HG03565 (cell line): ENCODE measurements at regions not wholly inside any gene's neighbourhood (a gene's known extent, or its start where the extent isn't known, plus 50 kb on each side); places are given as distances from the start of the nearest gene placed in this dataset.

ENCODE experiments used
- ATAC-seq: cut with Tn5 transposase; IDR thresholded peaks from one replicate; pipeline ENCODE4 v1.9.1; 2021; ENCODE audit warnings: mild to moderate bottlenecking, moderate library complexity; ENCODE audit not compliant: unreplicated experiment

DNA sequence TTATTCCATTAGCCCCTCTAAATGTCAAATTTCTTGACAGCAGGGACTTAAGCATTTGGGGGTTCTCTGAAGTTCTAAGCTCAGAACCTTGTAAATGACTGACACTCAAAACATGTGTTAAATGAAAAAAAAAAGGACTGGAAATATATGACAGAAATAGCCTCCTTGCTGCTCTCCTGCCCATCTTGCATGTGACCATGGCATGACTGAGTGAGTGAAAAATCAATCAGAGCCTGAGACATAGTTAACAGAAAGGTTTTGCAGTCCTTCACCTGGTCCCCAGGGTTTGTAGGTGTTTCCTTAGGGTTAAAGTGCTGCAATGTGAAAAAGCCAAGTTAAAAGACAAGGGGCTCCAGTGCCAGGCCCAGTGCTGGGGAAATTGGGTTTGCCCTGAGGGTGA, 168.1 kb downstream of the ZBTB18 start:
- no peak for ATAC-seq

DNA sequence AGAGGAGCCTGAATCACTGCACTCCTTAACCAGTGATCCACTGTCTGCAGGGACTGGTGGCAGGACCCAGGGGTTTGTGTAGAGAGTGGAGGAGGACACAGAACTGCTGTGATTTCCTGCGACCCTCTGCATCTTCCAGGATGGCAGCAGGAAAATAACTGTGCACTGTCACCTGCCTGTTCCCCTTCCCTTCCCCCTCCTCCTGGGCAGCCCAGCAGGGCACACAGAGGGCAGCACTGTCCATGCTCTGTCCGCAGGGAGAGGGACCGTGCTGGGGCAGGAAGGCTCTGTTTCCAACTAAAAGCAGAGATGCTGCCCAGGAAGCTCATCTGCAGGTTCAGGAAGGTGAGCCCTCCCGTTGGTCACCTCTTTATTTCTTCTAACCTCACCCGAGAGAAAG, 168.7 kb downstream of the ZBTB18 start:
- ATAC-seq, result no peak

DNA sequence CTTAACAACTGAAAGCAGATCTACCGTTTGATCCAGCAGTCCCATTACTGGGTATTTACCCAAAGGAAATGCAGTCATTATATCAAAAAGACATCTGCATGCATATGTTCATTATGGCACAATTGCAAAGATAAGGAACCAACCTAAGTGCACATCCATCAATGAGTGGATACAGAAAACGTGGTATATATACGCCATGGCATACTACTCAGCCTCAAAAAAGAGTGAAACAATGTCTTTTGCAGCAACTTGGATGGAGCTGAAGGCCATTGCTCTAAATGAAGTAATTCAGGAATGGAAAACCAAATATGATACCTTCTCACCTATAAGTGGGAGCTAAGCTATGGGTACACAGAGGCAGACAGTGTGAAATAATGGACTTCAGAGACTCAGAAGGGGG, 169.3 kb downstream of the ZBTB18 start:
- no peak for ATAC-seq

DNA sequence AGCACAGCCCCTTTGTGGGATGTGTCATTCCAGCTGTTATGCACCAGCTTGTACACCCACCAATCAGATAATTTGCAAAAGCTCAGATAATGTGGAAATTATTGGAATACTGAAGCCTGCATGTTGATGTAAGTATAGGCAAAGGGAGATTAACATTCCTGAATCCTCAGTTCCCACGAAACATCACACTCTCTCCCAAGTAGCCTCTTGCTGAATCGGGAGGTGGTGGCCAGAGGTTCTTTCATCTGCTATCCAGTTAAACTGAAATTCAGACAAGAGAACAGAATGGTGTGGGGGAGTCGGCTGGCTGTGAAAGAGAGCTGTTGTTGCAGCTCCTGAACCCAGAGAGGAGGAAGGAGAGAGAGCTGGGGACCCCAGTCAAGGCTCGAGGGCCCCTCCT, 170.9 kb downstream of the ZBTB18 start:
- ATAC-seq, result no peak

DNA sequence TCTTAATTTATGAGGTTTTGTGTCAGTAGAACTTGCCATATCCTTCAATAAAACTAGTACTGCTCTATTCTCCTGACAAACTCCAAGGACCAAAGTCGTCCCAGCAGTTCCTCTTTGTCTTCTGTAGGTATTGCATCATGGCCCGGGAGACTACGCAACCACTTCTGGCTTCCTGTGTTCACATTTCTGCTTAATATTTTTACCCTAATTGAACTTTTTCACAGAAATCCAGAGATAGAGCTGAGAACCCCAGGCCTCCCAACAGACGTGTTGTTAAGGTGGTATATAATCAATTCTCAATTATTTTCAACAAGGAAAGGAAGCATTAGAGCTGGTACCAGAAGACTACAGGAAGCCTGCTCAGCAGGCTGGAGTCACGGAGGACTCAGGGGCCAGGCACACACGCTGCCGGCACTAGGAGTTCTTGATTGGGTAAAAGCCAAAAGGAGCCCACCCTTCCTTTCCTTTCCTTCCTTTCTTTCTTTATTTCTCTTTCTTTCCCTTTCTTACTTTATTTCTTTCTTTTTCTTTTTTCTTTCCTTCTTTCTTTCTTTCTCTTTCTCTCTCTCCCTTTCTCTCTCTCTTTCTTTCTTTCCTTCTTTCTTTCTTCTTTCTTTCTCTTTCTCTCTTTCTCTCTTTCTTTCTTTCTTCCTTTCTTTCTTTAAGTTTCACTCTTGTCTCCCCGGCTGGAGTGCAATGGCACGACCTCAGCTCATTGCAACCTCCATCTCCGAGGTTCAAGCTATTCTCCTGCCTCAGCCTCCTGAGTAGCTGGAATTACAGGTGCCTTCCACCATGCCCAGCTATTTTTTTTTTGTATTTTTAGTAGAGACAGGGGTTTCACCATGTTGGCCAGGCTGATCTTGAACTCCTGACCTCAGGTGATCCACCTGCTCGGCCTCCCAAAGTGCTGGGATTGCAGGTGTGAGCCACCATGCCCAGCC, 173.7 kb downstream of the ZBTB18 start:
- no peak for ATAC-seq

DNA sequence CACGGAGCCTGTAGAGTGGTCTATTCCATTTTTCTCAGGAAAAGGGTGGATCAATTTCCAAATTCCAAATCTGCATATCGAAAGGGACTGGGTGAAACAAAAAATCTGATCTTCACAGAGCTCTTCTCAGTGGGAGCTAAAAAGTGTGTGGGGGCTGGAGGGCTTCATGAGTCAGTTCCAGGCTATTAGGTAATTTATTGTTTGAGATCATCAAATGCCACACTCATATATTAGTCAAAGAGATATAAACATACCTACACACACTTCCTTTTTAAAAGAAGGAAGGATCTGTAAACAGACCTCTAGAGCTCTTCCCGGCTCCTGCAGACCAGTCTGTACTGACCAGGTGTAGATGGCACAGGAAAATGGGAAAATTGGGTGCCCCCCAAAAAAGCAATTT, 175.4 kb downstream of the ZBTB18 start:
- ATAC-seq, result no peak

DNA sequence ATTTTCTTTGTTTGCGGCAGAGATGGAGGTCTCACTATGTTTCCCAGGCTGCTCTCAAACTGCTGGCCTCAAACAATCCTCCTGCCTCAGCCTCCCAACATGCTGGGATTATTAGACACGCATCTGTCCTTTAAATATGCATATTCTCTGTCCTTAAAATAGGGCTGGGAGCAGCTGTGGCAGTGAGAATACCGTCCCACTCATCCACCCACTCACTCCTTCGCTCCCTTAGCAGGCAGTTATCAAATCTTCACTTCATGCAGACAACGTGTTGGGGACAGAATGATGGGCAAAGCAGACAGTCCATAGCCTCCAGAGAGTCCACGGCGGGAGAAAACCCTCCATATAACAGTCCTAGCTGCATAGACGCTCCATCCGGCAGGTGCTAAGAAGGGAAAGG, 179.4 kb downstream of the ZBTB18 start:
- ATAC-seq, result no peak

DNA sequence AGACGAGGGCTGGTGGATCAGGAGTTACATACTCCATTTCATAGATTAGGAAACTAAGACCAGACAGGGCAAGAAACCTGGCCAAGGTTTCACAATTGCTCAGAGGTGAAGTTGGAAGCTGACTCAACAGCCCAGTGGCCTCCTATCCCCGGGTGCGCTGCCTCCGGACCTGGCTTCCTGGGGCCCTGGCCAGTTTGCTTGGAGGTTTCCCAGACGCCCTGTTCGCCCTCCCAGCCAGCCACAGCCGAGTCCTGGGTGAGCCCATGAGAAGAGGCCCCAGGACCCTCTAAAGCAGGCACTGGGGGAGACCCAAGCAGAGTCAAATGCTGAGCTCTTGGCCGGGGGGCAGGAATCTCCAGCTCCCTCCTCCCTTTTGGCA, 180.1 kb downstream of the ZBTB18 start:
- no peak for ATAC-seq

DNA sequence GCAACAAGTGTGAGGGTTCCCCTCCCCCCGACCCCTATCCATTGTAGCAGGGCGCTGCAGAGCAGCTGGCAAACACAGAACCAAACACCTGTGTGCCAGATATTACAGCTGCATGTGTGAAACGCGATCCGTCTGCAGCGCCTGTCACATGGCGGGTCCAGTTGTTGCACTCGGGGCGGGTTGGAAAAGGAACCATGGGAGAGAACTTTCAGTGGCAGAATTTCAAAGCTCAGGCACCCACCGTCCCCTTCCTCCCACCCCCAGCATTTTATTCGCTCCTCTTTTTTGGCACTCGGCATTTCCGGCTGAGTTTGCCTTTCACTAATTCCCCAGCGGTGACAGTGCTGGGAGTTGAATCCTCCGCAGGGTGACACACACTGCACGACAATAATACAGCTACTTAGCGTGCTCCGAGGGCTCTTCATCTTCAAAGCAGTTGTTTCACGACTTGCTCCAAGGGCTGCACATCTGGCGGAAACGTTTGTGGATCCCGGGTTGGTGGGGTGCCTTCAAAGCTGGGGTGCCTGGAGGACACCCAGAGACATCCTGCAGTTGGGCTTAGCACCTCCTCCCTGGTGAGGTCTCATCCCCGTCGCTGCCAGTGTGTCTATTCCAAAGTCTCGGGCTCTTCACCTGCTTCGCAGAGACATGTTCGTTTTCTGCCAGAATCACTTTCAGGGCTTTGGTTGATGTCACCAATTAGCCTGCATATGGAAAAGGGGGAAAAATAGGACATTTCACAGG, 180.7 kb downstream of the ZBTB18 start:
- no peak for ATAC-seq

DNA sequence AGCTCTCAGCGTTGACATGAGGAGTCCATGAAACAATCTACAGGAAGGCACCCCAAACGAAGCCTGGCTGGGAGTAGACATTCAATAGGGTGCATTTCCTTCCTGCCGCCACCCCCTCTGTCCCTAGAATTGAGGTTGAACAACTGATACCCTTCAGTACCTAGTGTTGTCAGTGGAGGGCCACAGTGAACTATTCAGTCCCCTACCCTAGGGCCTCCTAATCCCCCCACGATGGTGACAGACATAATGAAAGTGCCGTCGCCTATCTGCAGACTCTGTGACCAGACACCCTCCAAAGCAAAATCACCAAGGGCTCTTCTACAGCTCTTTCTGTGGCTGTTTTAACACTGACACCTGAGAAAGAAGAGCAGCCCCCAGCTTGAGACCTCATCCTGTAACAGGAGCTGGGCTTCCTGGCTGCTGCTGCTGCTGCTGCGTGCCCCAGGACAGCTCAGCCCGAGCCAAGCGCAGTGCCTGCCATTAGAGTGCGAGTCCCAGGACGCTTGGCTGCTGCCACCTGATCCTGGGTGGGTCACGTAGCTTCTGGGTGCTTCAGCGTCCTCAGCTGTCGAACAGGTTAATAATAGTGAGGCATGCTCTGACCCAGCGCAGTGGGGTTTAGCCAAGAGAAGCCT, 183.0 kb downstream of the ZBTB18 start:
- ATAC-seq, result no peak

DNA sequence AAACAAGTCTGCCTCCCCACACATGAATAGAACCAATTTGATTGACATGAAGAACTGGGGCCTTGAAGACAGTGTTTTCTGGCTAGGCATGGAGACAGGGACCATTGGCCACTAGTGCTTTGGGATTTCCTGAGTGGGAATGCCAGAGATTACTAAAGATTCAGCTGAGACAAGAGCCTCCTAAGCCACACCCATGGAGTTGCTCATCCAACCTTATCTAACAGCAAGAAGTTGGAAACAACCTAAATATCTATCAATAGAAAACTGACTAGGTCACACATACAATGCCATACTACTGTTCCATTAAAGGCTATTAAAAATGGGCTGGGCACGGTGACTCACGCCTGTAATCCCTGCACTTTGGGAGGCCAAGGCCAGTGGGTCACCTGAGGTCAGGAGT, 184.1 kb downstream of the ZBTB18 start:
- ATAC-seq, result no peak

DNA sequence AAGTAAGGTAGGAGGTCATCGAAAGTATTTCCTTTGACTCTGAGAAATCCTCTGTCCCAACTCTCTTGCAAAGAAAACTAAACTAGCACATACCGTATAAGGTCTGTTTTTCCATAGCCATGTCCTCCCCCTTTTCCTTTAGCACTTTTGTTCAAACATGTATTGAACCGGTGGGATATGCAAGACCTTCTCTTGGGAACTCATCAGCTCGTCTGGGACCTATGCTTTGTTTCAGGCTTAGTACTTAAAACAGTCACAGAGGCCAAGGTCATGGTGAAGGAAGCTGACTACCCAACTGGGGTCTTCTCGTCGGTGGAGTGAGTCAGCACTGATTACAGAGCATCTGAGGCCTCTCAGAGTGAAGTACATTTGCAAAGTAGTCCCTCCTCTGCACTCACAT, 185.0 kb downstream of the ZBTB18 start:
- ATAC-seq, result no peak

DNA sequence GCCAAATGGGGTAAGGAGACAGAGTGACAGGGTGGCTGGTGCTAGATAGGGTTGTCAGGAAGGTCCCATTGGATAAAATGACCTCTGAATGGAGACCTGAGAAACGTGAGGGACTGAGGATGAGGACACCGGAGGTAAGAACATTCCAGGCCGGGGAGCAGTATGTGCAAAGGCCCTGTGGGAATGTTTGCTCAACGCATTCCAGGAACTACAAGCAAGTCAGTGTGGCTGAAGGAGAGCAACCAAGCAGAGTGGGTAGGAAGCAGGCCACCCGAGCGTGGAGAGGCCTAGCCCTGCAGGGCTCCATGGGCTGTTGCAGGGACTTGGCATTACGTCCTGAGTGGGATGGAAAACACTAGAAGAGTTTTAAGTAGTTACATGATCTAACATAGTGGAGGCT, 185.6 kb downstream of the ZBTB18 start:
- ATAC-seq, result no peak

DNA sequence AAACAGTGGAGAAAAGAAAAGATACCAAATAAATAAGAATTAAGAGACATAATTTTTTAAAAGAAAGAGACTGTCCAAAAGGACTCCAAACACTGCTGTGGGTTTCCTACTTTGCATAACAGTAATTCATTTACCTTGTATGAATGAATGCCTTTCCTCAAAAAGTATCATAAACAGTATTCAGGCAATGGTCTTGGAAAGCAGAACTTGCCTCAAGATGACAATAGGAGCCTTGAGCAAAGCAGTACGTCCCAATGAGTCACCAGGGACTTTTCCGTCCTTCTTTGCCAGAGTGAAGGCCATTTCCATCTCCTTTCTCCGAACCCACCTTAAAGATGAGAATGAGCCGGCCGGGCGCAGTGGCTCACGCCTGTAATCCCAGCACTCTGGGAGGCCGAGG, 186.4 kb downstream of the ZBTB18 start:
- no peak for ATAC-seq

DNA sequence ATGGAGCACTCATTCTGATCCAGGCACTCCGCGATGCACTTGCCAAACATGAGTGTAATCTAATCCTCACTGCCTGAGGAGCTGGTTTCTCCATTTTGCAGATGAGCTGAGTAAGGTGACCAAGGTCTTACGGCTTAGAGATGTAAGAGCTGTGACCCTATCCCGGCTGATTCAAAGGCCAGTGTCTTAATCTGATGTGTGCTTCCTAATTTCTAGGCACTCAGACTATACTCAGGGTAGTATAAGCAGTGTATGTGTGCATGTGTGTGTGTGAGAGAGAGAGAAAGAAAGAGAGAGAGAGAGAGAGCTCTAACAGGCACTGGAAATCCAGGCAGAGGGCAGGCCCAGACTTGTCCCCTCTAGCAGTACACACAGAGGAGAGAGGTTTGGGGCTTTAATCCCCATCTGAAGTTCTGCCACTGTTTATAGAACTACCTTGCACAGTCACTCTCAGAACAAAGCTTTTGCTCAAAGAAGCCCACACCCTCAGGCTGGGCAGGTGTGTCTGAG, 188.2 kb downstream of the ZBTB18 start:
- ATAC-seq, result no peak

DNA sequence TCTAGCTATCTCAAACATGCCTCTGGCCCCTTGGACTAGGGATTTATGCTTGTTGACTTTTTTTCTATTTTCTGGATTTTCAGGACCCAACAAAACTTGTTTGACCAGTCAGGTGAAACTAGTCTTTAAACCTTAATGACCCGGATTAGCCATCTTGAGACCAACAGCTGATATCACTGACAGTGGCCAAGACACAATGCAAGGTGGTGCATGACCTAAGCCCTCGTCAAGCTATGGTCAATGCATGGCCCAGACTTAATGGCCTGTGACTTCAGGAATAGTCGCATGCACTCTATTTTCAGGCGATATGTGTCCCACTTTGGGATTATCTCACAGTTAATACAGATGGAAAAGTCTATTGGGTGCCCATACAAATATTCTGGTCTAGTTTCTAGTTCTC, 190.4 kb downstream of the ZBTB18 start:
- ATAC-seq, result no peak

DNA sequence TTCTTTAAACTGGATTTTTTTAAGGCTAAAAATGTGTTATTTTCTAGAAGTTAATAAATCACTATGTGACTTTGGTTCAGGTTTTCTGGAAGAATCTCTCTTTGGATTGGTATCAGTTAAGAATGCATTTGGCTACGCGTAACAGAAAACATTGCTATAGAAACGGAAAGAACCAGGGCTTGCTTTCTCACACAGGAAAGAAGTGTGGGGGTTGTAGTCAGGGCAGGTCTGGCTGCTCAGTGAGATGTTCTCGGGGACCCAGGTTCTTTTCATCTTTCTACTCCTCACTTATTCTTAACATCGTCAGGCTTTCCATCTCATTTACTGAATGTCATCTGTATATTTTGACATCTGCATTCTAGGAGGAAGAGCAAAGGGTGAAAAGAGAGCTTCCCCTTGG, 191.4 kb downstream of the ZBTB18 start:
- ATAC-seq, result no peak

DNA sequence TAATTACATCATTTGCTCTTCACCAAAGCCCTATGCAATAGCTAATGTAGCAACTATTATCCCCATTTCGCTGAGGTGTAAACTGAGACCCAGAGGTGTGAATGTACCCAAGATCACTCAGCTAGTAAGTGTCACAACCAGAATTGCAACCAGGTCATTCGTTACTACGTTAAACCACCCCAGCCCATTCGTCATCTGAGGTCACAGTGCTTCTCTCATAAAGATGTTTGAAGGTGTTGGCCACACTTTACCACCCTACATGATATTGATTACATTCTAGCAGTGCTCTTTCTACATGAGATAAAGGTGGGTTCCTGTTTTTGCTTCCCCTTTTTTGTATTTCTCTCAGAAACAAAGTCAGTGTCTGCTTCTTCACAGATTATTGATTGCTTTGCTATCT, 195.3 kb downstream of the ZBTB18 start:
- ATAC-seq, result no peak

DNA sequence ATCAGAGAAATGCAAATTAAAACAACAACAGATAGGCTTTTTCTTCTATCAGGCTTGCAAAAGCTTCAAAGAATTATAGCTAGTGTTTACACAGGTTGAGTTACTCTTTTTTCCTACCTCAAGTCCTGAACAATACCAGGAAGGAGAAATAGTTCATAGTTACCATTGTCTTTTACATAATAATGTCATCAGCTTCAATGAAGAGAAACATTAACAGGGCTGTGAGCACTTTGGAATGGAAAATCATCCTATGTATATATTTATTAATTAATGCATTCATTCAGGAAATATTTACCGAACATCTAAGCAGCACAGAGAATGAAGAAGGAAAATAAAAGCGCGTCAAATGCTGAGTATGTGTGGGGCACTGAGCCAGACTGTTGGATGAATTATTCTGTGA, 197.3 kb downstream of the ZBTB18 start:
- no peak for ATAC-seq

DNA sequence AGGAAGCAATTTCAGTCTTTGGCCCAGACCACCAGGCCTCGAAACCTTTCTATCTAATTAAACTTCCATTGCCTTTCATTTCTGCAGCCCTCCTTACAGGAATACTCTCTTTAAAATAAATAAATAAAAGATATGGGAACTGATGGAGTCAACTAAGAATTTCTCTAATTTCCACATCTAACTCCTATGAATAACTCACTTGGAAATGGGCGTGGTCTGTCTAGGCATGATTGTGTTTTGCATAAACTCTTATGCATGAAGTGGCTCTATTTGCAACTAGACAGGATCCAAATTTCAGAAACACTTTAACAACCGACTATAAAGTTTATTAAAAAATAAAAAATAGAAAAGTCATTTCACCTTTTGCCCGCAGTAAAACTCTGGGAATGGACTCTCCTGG, 199.5 kb downstream of the ADSS2 start:
- ATAC-seq, result no peak

DNA sequence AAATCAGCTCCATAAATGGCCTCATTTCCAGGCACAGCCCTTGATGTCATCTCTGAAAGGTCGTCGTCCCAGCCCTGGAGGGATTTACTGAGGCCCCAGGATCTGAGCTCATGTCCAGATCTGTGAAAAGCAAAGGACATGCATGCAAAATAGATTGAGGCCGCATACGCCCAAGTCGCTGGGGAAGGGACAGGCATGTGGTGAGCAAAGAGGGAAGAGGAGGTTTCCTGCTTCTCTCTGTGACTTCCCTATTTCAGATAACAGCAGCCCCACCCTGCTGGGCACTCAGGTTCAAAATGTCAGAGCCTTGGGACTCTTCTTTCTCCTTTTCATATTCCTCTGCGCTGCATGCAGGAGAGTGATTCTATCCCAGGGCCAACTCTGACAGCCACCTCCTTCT, 197.2 kb downstream of the ADSS2 start:
- no peak for ATAC-seq
